Neutrophil (primary cell): ENCODE measurements at regions not wholly inside any gene's neighbourhood (a gene's known extent, or its start where the extent isn't known, plus 50 kb on each side); places are given as distances from the start of the nearest gene placed in this dataset.

Experiments
- H3K27ac ChIP-seq: fragments of 200-600 bp; sonication (generic); 2 replicates; pipeline ENCODE4 v1.5.1; 2016; ENCODE audit warnings: mild to moderate bottlenecking, moderate library complexity
- H3K27me3 ChIP-seq: fragments of 200-600 bp; sonication (generic); 2 replicates; pipeline ENCODE4 v1.6.0; 2016; ENCODE audit warnings: mild to moderate bottlenecking
- H3K36me3 ChIP-seq: fragments of 200-600 bp; sonication (generic); 2 replicates; pipeline ENCODE4 v1.5.1; 2017
- H3K4me1 ChIP-seq, 2 experiments: fragments of 200-600 bp in 1 of 2; sonication (generic) in 1 of 2; 1 replicate in 1 of 2; 2 replicates in 1 of 2; pipeline versions ENCODE4 v1.5.1 to v1.6.1; 2013 to 2016; ENCODE audit warnings: low read depth in 1 of 2, low read length in 1 of 2, mild to moderate bottlenecking in 1 of 2, moderate library complexity in 1 of 2; ENCODE audit not compliant: control insufficient read depth in 1 of 2, insufficient read depth in 1 of 2
- H3K4me3 ChIP-seq, 2 experiments: fragments of 200-600 bp in 1 of 2; sonication (generic) in 1 of 2; 1 replicate in 1 of 2; 2 replicates in 1 of 2; pipeline ENCODE4 v1.5.1; 2013 to 2016; ENCODE audit warnings: low read depth in 1 of 2, low read length in 1 of 2, mild to moderate bottlenecking in 1 of 2, moderate library complexity in 1 of 2
- H3K9me3 ChIP-seq: fragments of 200-600 bp; sonication (generic); 2 replicates; pipeline ENCODE4 v1.5.1; 2016
- TF ChIP-seq, protein P1 (sequence below): fragments of 200-600 bp; sonication (generic); IDR thresholded peaks from 2 replicates; pipeline ENCODE4 v1.5.1; 2016; ENCODE audit warnings: antibody characterized with exemption

DNA sequence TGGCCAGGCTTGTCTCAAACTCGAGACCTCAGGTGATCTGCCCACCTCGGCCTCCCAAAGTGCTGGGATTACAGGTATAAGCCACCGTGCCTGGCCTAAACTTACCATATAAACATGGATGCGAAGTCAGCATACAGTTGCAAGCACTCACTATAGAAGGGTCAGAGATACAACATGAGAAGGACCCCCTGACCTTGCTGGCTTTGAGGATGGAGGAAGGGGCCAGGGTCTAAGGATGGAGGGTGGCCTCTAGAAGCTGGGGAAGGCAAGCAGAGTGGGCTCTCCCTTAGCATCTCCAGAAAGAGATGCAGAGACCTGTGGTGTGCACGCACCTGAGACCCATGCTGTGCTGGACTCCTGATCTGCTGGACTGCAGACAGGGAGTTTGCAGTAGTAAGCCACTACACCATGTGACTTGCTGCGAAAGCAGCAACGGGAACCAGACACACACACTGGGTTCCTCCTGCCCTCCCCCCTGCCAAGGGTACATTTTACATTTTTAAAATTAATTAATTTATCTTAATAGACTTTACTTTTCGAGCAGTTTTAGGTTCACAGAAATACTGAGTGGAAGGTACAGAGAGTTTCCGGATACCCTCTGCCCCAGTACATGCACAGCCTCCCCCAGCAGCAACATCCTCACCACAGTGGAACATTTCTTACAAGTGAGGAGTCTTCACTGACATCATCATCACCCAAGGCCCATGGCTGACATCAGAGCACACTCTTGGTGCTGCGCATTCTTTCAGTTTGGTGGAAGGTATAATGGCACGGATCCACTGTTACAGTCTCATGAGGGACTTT lies 170.1 kb upstream of the B3GAT1 start:
- H3K4me3 ChIP-seq = no peak overlapping the region
- H3K36me3 ChIP-seq = no peaks in the 10 kb centered on the region
- TF ChIP-seq, protein P1, sequence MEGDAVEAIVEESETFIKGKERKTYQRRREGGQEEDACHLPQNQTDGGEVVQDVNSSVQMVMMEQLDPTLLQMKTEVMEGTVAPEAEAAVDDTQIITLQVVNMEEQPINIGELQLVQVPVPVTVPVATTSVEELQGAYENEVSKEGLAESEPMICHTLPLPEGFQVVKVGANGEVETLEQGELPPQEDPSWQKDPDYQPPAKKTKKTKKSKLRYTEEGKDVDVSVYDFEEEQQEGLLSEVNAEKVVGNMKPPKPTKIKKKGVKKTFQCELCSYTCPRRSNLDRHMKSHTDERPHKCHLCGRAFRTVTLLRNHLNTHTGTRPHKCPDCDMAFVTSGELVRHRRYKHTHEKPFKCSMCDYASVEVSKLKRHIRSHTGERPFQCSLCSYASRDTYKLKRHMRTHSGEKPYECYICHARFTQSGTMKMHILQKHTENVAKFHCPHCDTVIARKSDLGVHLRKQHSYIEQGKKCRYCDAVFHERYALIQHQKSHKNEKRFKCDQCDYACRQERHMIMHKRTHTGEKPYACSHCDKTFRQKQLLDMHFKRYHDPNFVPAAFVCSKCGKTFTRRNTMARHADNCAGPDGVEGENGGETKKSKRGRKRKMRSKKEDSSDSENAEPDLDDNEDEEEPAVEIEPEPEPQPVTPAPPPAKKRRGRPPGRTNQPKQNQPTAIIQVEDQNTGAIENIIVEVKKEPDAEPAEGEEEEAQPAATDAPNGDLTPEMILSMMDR = no peak
- no peaks in the 10 kb centered on the region for H3K4me1 ChIP-seq
- H3K9me3 ChIP-seq = no peaks in the 10 kb centered on the region
- H3K27ac ChIP-seq = no peak overlapping the region
- H3K27me3 ChIP-seq = peaks cover 26% of the 10 kb centered on the region

DNA sequence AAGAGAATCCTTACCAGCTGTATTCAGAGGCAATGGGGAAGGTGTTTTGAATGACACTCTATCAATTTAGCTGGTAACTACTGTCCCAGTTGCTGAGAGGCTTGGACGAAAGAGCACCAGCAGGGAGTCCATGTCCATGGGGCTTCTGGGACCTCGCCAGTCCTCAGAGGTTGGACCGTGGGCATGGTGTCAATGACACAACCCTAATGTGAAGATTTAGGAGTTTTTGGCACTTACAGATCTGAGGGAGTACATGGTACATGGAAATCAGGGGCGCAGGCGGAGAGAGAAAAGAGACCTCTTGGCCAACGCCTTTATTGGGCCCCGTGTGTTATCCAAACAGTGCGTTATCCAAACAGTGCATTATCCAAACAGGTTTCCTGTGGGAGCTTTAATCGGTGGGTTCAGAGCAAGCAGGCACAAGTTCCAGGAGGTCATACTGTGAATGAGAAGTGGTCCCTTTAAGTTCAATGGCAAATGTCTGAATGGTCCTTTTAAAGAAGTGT lies 169.1 kb upstream of the B3GAT1 start:
- H3K27ac ChIP-seq = no peak overlapping the region
- no peaks in the 10 kb centered on the region for H3K4me1 ChIP-seq
- peaks cover 26% of the 10 kb centered on the region for H3K27me3 ChIP-seq
- no peaks in the 10 kb centered on the region for H3K9me3 ChIP-seq
- no peaks in the 10 kb centered on the region for H3K36me3 ChIP-seq
- TF ChIP-seq, protein P1 = no peak
- no peak overlapping the region for H3K4me3 ChIP-seq

DNA sequence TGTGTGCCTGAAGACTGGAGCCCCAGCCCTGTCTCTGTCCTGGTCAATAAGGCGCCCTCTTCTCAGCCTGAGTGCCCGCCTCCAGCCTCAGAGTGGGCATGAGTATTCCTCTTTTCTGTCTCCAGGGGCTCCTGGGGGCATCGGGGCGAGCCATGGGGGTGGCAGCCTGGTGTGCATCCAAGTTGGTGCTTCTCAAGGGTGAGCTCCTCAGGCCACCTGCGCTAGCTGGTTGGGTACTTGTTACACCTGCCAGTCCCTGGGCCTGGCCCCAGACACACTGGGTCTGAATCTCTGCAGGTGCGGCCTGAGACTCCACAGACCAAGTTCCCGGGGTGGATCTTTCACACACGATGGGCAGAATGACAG lies 168.6 kb upstream of the B3GAT1 start:
- H3K9me3 ChIP-seq = no peaks in the 10 kb centered on the region
- H3K4me3 ChIP-seq = no peak overlapping the region
- H3K36me3 ChIP-seq = no peaks in the 10 kb centered on the region
- no peak overlapping the region for H3K27ac ChIP-seq
- no peaks in the 10 kb centered on the region for H3K4me1 ChIP-seq
- TF ChIP-seq, protein P1 = no peak
- peaks cover 26% of the 10 kb centered on the region for H3K27me3 ChIP-seq

DNA sequence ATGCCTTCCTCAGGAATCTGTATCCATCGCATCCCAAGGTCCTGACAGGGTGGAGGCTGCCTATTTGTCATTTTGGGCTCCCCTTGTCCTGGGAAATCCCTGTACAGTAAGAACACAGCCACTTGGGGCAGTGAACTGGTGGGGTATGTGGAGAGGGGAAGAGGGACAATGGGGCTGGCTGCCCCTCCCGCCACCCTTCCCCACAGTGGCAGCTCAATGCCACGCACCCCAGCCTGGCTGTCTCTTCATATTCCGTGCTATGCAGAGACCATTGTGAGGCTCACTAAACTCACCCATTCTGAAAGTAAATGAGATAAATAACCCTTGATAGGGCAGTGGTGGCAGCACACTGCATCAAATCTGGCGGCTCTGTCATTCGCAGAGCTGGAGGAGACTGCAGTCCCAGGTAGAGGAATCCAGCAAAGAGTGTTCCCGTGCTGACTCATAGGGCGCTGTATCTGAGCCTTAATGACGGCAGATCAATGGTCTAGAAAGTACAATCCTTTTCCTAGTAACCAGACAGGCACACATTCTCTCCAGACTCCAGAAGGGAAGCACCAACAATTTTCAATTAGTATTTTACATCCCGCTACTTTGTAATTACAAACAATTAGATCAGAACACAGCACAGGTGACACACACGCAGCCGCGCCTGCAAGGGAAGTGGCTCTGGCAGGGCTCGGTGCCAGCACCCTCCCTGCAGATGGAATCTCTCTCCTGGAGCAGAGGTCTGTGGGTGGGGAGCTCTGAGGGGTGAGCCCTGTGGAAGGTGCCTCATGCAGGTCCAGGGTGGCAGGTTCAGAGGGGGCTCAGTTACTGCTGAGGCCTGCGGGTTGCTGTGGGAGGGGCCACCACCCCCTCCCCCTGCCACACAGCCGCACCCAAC lies 167.9 kb upstream of the B3GAT1 start:
- TF ChIP-seq, protein P1 = no peak
- no peak overlapping the region for H3K4me3 ChIP-seq

DNA sequence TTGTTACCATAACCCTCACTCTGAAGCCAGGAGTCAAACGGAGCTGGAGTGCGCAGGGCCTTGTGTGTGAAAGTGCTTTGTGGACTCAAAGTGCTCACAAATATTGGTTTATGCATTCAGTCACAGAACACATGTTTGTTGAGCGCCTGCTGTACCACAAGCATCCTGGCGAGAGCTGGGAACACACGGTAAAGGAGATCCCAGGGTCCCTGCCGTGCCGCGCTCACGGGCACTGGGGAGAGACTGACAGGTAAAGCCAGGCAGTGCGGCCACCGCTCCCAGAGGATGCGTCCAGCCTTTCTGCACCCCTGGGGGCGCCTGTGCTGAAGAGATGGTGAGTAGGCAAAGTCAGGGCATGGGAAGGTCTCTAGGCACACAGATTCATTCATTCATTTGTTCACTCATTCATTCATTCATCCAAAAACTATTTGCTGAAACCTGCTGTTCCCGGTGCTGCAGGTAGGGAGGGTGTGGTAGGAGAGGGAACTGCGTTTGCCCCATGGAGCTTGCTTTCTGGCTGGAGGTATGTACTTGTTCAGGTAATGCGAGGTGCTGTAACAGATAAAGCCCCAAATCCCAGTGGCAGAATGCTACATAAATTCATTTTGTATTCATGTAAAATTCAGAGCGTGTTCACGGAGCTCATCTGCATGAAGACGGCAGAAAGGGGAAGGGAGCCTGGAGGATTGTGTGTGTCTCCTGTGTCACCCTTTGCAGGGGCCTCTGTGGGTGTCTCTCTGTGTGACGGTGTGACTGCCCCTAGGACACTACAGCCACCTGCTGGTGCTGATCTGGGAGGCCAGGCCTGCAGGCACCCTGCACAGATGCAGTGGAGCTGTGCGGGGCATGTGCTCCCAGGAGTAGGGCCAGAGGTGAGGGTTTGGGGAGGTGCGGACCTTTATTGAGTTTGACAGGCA lies 167.0 kb upstream of the B3GAT1 start:
- no peak overlapping the region for H3K27ac ChIP-seq
- no peak overlapping the region for H3K4me3 ChIP-seq
- H3K9me3 ChIP-seq = no peaks in the 10 kb centered on the region
- peaks cover 26% of the 10 kb centered on the region for H3K27me3 ChIP-seq
- H3K4me1 ChIP-seq = no peaks in the 10 kb centered on the region
- TF ChIP-seq, protein P1 = no peak
- no peaks in the 10 kb centered on the region for H3K36me3 ChIP-seq

More for the DNA sequence above, 167.9 kb upstream of the B3GAT1 start:
- no peak overlapping the region for H3K27ac ChIP-seq
- H3K9me3 ChIP-seq = no peaks in the 10 kb centered on the region
- H3K4me1 ChIP-seq = no peaks in the 10 kb centered on the region
- H3K36me3 ChIP-seq = no peaks in the 10 kb centered on the region
- H3K27me3 ChIP-seq = peaks cover 26% of the 10 kb centered on the region
